Dermis blood vessel endothelial cell (primary cell): ENCODE measurements at regions not wholly inside any gene's neighbourhood (a gene's known extent, or its start where the extent isn't known, plus 50 kb on each side); places are given as distances from the start of the nearest gene placed in this dataset.
"Not testable (repeated sequence)": the region's sequence is repeated elsewhere in the genome, so short reads cannot be mapped to it uniquely, and the experiment has no call there.

ENCODE experiments used
- DNase-seq: peaks from one replicate; pipeline ENCODE4 v3.0.0; 2010

GRCh38 chr1:99062192-99062591 is 57.5 kb upstream of the PLPPR5 start:
- DNase-seq = no peak

GRCh38 chr1:99069146-99069545 is 64.5 kb upstream of the PLPPR5 start:
- DNase-seq = no peak

GRCh38 chr1:99078529-99078928 is 73.9 kb upstream of the PLPPR5 start:
- not testable (repeated sequence) for DNase-seq

GRCh38 chr1:99082366-99082765 is 77.7 kb upstream of the PLPPR5 start:
- no peak for DNase-seq

- no peak for DNase-seq
These were observed 78.7 kb upstream of the PLPPR5 start for GRCh38 chr1:99083338-99083737.

GRCh38 chr1:99084562-99084961 is 79.9 kb upstream of the PLPPR5 start:
- DNase-seq = no peak

- DNase-seq = no peak
These were observed 81.4 kb upstream of the PLPPR5 start for GRCh38 chr1:99086057-99086456.

GRCh38 chr1:99098589-99098988 is 93.9 kb upstream of the PLPPR5 start:
- DNase-seq = no peak

GRCh38 chr1:99106274-99106673 is 101.6 kb upstream of the PLPPR5 start:
- DNase-seq = no peak

GRCh38 chr1:99107680-99108079 is 103.0 kb upstream of the PLPPR5 start:
- no peak for DNase-seq

GRCh38 chr1:99110140-99111041 is 105.7 kb upstream of the PLPPR5 start:
- DNase-seq = no peak

GRCh38 chr1:99115231-99115630 is 110.6 kb upstream of the PLPPR5 start:
- DNase-seq = no peak

- peak; percentile 4 for DNase-seq
These were observed 114.5 kb upstream of the PLPPR5 start for GRCh38 chr1:99119188-99119587.

- no peak for DNase-seq
These were observed 117.4 kb upstream of the PLPPR5 start for GRCh38 chr1:99122039-99122438.

GRCh38 chr1:99123936-99124335 is 119.3 kb upstream of the PLPPR5 start:
- no peak for DNase-seq

GRCh38 chr1:99131546-99131945 is 126.9 kb upstream of the PLPPR5 start:
- DNase-seq = no peak

GRCh38 chr1:99133756-99134500 is 129.3 kb upstream of the PLPPR5 start:
- no peak for DNase-seq

GRCh38 chr1:99137554-99138206 is 126.6 kb upstream of the PLPPR4 start:
- DNase-seq = no peak

GRCh38 chr1:99139876-99140275 is 124.4 kb upstream of the PLPPR4 start:
- no peak for DNase-seq

GRCh38 chr1:99146129-99146848 is 118.0 kb upstream of the PLPPR4 start:
- DNase-seq = no peak

GRCh38 chr1:99149952-99150351 is 114.3 kb upstream of the PLPPR4 start:
- no peak for DNase-seq

GRCh38 chr1:99152132-99152531 is 112.2 kb upstream of the PLPPR4 start:
- no peak for DNase-seq

GRCh38 chr1:99163671-99164070 is 100.6 kb upstream of the PLPPR4 start:
- no peak for DNase-seq
